GM12872 (cell line): ENCODE measurements at regions not wholly inside any gene's neighbourhood (a gene's known extent, or its start where the extent isn't known, plus 50 kb on each side); places are given as distances from the start of the nearest gene placed in this dataset.

Experiments used
- CTCF ChIP-seq: IDR thresholded peaks from 3 replicates; pipeline ENCODE4 v1.5.1; 2011; ENCODE audit warnings: low read depth, mild to moderate bottlenecking, low read length, moderate library complexity; ENCODE audit not compliant: insufficient read depth

DNA sequence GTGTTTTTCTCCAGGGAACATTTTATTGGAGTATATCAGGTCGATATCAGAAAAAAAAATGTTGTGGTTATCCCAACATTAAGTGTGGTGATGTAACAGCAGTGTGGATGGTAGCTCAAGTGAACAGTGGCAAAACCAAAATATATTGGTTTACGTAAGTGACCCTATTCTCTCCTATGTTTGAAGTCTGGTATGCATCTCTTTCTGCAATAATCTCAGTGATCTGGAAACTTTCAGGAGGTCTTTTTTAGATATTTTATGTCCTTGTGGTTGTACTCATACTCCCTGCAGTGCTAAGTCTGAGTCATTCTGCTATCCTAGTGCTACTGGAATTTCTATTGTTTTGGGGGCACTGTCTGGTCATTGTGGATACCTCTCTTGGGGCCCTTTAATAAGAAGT is 137.9 kb downstream of the SNRPN start:
- TF ChIP-seq CTCF, result no peak

DNA sequence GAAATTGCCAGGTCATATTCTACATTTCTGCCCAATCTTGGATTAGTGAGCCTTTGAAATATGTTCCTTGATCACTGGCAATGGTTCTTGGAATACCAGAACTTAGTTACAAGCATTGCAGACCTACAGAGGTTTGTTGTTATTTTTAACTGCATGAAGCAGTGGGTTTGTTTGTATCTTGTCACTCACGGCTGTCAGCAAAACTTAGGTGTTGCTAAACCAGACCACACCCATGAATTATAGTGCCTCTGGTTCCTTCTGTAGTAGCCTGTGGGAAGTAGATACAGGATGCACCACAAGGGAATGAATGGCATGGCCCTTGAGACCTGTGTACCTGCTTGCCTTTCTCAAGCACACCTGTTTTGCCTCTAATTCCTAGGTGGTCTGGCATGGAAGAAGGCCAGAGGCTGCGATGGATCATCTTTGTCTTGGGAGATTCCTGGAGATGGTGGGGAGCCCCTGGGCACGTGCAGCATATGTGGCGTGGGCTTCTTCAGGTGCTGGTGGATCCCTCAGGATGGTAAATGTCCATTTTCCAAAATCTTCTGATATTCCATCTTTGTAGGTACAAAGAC is 138.8 kb downstream of the SNRPN start:
- TF ChIP-seq CTCF, result no peak

DNA sequence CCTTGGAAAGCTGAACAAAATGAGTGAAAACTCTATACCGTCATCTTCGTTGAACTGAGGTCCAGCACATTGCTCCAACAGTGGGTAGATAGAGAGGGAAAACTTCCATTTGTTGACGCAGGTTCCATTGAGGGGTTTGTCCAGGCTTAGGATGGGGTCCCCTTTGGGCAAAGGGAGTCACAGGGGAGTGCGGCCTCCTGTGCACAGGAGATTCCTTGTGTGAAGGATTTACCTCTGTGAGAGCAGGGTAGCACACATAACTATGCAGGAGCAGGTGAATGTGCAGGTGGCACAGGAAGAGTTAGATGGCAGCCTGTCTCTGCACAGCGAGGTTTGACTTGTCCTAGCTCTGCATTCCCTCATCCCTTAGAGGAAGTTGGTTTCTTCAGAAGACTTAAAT is 139.3 kb downstream of the SNRPN start:
- TF ChIP-seq CTCF, result no peak

GRCh38 chr15:25094519-25094918 is 139.7 kb downstream of the SNRPN start:
- TF ChIP-seq CTCF, result no peak

- TF ChIP-seq CTCF, result no peak
Measured at GRCh38 chr15:25095179-25095578, 140.4 kb downstream of the SNRPN start.

GRCh38 chr15:25106209-25106608 is 151.4 kb downstream of the SNRPN start:
- TF ChIP-seq CTCF, result no peak

GRCh38 chr15:25133804-25134203 is 179.0 kb downstream of the SNRPN start:
- TF ChIP-seq CTCF, result no peak

DNA sequence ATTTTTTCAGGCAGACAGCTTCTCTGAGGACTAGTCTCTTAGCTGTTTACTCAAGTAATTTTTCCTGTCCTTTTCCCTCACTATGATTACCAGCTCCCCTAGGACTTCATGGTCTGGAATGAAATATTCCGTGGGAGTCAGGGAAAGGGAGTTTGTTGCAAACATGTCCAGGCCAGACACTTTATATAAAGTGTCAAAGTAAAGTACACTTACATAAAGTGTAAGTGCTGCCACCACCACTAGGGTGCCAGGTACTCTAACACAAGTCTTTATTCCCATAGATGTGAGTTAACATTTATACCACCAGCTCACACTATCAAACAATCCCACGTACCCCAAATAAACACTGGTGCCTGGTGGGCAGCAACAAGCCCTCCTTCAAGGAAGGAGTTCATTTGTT is 179.8 kb downstream of the SNRPN start:
- TF ChIP-seq CTCF, result no peak
